M059J (cell line): ENCODE measurements at regions not wholly inside any gene's neighbourhood (a gene's known extent, or its start where the extent isn't known, plus 50 kb on each side); places are given as distances from the start of the nearest gene placed in this dataset.
"Not testable (repeated sequence)": the region's sequence is repeated elsewhere in the genome, so short reads cannot be mapped to it uniquely, and the experiment has no call there.

ENCODE experiments used
- DNase-seq: peaks from one replicate; pipeline ENCODE4 v3.0.0-alpha.2; 2012; ENCODE audit warnings: low read depth

DNA sequence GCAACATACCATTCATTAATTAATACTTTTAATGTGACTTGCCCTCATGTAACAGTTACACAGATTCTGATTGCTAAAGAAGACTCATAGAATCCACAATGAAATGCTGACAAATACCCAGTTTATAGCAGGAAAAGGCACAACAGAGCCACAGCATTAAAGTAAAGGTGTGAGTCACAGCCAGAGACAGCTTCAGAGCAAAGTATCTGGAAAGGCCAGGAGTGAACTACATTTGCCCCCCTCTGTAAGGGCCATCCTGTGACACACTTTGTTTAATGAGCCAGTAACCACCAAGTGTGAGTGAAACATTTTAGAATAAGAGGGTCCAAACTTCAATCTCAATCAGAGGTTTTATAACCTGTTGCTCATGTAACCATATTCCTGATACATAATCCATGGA, 133.8 kb upstream of the TACR3 start:
- DNase-seq = no peak

DNA sequence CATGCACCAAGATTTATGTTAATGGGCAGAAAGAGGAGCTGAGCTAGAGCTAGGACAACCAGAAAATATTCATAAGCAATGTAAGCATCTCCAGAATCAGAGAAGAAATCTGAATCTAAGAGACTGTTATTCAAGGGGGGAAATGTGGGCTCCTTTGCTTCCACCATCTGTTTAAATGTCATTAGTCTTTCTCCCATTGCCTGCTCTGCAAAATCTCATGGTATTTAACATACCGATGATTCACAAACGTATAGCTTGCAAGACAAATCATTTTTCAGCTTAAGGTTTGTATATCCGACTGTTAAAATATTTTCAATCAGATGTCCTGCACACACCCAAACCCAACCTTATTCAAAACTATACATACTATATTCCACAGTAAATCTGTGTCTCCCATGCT, 133.4 kb upstream of the TACR3 start:
- no peak for DNase-seq

DNA sequence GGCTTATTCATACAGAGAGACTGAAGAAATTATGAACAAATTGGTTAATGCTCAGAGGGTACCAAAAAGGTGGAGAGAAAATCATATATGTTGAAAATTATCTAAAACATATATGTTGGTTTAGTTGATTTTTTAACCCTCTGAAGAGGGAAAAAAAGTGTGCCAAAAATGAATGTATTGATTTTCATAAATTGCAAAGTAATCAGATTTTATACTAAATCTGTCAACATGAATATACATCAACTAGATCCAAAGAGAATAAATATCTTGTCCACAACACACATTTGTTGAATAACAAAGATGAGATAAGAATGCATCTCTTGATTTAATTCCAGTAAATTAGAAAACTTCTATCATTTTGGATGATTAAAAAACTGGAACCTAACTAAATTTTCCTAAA, 125.3 kb upstream of the TACR3 start:
- no peak for DNase-seq

DNA sequence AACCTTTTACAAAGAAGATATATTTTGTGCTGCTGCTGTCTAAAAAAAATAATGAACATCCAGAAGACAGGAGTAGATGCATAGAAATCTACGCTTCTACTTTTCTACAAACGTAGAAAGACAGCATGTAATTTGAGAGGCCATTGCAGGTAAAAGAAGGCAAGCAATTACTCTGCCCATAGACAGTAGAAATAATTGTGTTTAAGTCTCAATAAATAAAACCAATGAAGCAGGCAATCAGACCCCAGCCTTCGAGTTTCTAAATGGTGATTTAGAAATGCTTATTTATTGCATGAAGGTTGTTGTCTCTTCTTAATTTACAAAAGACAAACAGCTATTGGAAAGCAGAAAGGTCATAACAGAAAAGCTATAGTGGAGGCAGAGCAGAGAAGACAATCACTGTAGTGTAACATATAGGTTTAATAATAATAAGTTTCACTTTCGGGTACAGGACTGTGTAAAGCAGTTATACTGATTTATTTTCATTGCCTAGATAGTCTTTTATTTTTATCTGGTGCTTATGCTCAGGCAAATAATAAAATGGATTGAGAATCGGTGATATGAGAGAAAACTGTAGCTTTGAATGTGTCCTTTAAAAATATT, 123.0 kb upstream of the TACR3 start:
- no peak for DNase-seq

DNA sequence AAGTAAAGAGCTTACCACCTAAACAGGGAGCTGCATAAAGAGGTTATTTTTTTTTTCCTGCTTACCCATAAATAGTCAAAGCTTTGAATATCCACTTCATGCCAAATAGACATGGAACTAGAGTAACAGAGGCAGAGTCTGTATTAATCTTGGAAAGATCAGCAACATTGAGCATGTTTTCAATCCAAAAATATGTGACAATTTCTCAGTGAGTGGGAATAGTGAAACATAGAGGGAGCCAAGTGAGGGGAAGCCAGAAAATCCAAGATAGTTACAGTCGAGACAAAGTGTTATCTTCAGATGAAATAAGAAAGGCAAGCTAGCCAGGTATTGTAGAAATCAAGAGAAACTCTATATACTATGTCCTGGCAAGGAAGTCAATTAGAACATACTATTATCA, 122.3 kb upstream of the TACR3 start:
- DNase-seq = no peak

DNA sequence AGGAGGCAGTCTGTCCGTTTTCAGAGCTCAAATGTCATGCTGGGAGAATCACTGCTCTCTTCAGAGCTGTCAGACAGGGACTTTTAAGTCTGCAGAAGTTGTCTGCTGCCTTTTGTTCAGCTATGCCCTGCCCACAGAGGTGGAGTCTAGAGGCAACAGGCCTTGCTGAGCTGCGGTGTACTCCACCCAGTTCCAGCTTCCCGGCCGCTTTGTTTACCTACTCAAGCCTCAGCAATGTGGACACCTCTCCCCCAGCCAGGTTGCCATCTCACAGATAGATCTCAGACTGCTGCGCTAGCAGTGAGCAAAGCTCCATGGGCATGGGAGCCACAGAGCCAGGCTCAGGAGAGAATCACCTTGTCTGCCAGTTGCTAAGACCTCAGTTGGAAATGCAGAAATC, 90.5 kb upstream of the TACR3 start:
- DNase-seq = not testable (repeated sequence)

DNA sequence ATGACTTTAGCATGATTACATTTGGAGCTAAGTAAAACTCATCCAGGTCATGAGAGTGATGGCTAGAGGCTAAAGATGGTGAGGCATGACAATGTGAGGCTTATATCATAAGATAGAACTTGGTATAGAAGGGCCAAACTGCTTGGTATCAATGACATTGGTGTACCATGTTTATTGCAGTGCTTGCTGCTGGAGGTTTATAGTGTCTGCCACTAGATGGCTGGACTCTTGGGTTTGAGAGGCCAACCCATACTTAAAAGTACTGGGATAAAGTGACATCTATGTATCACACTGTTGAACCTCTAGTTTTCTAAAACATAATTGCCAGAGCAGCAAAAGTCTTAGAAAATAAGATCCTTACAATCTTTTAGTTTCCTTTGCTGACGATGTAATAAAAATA, 83.0 kb upstream of the TACR3 start:
- no peak for DNase-seq

DNA sequence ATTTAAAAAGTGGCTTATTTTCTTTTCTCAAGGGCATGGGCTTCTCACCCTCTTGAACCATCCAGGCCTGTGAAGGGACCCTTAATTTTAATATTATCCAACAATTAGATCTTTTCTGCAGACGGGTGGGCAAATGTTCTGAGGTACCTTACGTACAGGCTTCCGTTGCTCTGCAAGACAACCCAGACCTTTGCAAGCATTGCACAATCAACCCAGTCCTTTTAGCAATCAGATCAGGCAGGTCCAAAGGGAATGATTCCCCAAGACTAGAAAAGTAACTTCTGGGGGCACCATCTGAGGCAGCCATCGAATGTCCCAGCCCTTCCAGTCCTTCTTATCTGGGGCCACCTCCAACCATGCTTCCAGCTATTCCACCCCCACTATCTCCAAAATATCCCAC, 67.3 kb upstream of the TACR3 start:
- no peak for DNase-seq

DNA sequence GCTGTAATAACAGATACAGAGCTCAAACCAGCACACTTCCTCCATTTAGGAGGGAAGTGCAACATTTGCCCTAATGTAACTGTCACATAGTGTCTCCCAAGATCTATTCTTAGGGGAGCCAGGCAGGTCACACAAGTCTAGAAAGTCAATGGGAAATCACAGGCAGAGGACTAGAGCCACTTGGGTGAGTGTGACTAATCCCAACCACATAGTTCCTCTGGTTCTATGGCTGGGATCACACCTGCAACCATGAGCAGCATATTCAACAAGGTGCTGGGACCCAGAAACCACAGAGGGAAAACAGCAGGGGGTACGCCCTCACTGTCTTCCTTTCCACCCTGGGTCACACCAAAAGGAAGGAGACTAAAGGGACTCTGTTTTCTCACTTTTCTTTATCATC, 66.8 kb upstream of the TACR3 start:
- no peak for DNase-seq

DNA sequence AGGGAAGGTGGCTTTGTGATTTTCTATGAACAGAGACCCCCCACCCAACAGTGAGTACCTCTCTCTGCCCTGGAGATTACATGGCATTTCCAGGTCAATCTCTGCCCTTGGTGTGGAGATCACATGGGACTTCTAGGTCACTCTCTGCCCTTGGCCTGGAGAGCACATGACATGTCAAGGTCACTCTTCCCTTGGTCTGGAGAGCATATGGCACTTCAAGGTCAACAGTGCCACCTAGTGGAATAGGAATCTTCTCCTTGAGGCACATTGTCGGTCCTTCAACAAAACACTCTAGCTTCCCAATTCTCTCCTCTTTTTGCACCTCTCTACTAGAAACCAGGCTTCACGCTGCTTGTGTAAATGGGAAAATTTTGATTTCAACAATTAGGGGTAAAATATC, 66.2 kb upstream of the TACR3 start:
- DNase-seq = peak; percentile 37

DNA sequence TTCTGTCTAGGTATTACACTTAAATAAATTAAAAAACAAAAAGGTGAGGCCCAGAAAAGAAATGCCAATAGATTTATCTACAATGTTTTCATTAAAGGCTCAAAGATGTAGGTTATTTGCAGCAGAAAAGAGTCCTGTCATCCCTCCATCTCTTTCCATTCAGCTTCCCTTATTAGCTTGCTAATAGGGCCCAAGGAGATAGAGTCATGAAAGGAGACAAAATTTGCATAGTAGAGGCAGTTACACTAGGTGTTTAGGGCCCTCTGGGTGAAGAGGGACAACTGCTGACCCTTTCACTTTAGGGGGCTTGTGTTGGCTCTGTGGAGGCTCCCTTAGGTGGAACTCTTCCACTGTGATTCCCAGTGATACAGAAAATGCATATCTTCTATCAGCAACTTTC, 58.4 kb upstream of the TACR3 start:
- no peak for DNase-seq

DNA sequence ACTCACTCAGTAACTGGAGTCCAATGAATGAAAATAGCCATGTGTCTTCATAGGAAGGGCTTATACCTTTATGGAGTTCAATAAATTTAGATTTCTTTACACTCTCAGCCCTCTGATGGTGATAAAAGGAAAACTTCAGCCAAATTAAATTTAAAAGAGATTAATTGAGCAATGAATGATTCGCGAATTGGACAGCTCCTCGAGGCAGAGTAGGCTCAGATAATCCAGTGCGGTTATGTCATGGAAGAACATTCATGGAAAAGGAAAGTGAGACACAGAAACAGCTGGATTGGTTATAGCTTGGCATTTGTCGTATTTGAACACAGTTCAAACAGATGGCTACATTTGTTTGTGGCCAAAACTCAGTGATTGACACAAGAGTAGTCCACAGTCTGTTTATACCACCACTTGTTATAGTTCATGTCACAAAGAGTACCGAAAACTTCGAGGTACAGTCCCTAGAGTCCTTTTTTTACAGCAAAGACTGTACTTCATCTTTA, 54.6 kb upstream of the TACR3 start:
- no peak for DNase-seq

DNA sequence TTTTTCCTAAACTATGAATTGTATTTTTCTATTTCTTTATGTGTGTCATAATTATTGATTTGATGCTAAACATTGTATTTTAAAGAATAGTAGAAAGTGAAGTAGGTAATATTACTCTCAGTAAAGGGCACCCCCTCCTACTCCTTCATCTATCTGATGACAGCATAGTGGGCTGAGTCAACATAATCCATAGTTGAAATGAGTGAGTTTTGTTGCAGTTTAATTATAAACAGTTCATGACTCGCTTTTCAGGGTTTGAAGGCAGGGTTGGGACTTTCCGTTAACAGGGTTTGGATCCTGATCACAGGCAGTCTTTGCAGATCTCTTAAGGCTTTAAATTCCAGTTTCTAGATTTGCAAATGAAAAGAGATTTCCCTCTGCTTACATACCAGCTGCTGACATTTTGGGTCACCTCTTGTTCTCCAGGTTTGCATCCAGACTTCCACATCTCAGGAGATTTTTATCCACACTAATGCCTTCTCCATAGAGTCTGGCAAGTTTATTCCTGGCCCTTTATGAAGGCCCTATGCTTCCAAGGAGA, 54.0 kb upstream of the TACR3 start:
- DNase-seq = no peak
